T-helper 1 cell treated with Interleukin-12 subunit alpha and Interleukin-12 subunit beta and Interleukin-4 antibody, amounts not matched to agents 30 ng/mL and 1 ng/mL, for 36 hours (primary cell): ENCODE measurements at regions not wholly inside any gene's neighbourhood (a gene's known extent, or its start where the extent isn't known, plus 50 kb on each side); places are given as distances from the start of the nearest gene placed in this dataset.

Experiments
- intact Hi-C: fragments of 100-400 bp; cut with micrococcal nuclease; formaldehyde crosslinking; loops from one replicate; pipeline ENCODE4 v1.15.1; 2024

DNA sequence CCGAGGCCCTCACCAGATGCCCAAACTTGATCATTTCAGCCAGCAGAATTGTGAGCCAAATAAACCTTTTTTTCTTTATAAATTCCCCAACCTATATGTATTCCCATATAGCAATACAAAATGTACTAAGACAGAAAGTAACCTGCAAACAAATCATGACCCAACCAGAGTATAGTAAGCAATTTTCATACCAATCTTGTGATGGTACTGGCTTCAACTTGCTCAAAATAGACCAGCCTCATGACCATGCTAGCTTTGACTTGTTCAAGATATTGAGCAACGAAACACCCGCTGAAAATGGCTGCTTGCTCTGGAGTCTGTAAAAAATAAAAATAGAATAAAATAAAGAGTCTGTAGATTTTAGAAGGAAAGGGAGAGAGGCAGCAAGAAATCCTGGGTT lies 97.6 kb downstream of the C1D start:
- intact Hi-C loops = no loop called here

- intact Hi-C loops = no loop called here
Measured at GRCh38 chr2:67970071-67970470, 92.7 kb downstream of the C1D start.

DNA sequence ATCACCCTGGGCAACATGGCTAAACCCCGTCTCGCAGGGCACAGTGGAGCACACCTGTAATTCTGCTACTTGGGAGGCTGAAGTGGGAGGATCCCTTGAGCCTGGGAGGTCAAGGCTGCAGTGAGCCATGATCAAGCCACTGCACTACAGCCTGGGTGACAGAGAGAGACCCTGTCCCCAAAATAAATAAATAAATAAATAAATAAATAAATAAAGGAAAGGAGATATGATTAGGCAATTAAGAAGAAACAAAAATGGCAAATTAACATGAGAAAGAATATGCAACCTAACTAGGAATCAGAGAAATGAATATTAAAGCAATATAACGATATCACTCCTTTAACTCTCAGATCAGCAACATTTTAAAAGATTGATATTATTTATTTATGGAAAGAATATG lies 92.3 kb downstream of the C1D start:
- intact Hi-C loops = no loop called here

DNA sequence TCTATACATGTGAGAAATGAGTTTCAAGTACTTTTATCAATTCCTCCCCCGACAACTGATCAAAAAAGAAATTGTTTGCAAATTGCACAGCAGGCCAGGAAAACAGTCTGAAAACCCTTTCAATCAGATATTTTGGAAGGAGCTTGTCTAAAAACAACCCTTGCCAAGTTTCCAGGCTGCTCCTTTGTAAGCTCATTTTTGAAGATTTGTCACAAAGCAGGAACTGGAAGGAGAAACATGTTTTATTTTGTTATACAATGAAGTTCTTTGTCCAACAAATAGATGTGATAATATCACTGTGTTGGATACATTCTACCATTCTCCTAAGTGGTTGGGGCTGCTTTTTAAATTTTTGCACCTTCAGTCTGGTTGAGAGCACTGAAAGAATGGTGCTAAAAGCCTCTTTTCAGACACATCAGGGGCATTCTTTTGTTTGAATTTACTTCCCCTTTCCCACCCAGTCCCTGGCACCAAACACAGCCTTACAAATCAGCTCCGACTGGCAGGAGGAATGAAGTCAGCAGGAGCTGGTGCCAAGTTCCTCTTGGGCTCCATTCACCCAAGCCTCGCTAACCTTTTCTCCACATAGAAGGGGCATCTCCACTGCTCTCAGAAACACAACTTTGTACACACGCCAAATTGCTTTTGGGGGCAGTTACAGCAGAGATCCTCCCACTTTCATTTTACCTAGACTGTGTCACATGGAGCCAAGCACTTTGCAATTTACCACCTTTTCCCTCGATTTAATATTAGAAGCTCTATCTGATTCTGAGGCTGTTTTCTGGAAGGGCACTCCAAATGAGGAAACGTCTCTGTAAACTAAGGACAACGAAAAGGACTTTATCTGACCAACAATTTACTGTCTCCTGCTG lies 88.0 kb downstream of the C1D start:
- intact Hi-C loops = no loop called here

DNA sequence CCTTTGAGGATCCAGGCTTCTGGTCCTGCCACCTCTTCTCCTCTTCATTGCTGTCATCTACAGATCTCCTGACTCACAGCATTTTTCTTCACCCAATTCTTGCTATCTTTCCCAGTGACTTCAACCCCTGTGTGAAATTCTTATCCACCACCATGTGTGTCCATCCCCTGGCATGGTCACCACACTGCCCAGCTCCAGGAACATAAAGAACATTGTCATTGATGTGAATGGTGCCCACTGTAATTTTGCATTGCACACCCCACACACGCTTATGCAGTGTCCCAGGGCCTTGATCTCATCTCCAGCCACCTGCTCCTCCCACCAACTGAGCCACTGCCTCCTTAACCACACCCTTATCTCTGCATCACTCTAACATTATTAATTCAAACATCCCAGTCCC lies 85.3 kb downstream of the C1D start:
- intact Hi-C loops = no loop called here

- intact Hi-C loops = no loop called here
Measured at GRCh38 chr2:67982956-67983355, 79.8 kb downstream of the C1D start.

GRCh38 chr2:67984600-67984999 lies 78.2 kb downstream of the C1D start:
- intact Hi-C loops = no loop called here

DNA sequence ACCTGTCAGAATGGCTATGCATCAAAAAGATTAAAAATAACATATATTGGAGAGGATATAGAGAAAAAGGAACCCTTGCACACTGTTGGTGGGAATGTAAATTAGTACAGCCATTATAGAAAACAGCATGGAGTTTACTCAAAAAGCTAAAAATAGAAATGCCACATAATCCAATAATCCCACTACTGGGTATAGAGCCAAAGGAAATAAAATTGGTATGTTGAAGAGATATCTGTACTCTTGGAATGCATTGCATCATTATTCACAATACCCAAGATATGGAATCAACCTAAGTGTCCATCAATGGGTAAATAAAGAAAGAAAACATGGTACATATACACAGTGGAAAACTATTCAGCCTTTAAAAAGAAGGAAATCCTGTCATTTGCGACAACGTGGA lies 77.2 kb downstream of the C1D start:
- intact Hi-C loops = no loop called here

GRCh38 chr2:67986258-67986657 lies 76.5 kb downstream of the C1D start:
- intact Hi-C loops = no loop called here
